ENCODE measurements at regions not wholly inside any gene's neighbourhood (a gene's known extent, or its start where the extent isn't known, plus 50 kb on each side); places are given as distances from the start of the nearest gene placed in this dataset.
"Not testable (repeated sequence)": the region's sequence is repeated elsewhere in the genome, so short reads cannot be mapped to it uniquely, and the experiment has no call there.

- H3K27ac ChIP-seq, result no peak overlapping the region
- no peaks in the 10 kb centered on the region for H3K36me3 ChIP-seq
- H3K27me3 ChIP-seq, result no peaks in the 10 kb centered on the region
- no peak for DNase-seq
- intact Hi-C loops (cut with DNase I), result no loop called here
- H3K4me3 ChIP-seq, result no peak overlapping the region
- no peaks in the 10 kb centered on the region for H3K9me3 ChIP-seq
- H3K4me1 ChIP-seq, result no peaks in the 10 kb centered on the region
- WGBS, 2 donors, result 61 to 64% methylated on average over 3 of the region's 3 CpGs
- no peak for TF ChIP-seq CTCF (IDR thresholded peaks at IDR 0.05)
- TF ChIP-seq POLR2A (IDR thresholded peaks at IDR 0.05), result no peak
- TF ChIP-seq POLR2AphosphoS5 (IDR thresholded peaks at IDR 0.05), result no peak
- TF ChIP-seq EP300 (IDR thresholded peaks at IDR 0.05), result no peak
These were observed 148.4 kb upstream of the TOP1 start for GRCh38 chr20:40880063-40880728.

DNA sequence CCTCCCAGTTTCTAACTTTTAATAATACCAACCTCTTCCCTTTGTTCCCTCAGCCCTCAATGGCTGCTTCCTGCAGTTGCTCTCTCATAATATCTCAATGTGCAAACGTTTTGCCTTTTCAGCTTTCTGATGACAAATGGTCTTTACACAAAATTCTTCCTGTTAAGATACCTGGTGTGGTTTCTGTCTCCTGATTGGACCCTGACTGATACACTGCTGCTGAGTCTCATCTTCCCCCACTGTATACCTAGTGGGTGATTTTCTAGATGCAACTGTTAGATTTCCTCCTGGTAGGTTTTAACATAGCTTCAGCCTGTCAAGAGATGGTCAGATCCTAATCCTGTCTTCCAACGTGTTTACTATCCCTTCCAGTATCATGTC, 147.9 kb upstream of the TOP1 start:
- no peak for TF ChIP-seq CTCF (IDR thresholded peaks at IDR 0.05)
- intact Hi-C loops (cut with DNase I), result no loop called here
- Histone ChIP-seq H3K27me3 (no peaks in the 10 kb centered on the region), H3K9me3 (no peaks in the 10 kb centered on the region), H3K4me1 (no peaks in the 10 kb centered on the region), H3K36me3 (no peaks in the 10 kb centered on the region), H3K4me3 (no peak overlapping the region), H3K27ac (no peak overlapping the region)
- no peak for DNase-seq
- WGBS, 2 donors, result 45 to 48% methylated on average over 2 of the region's 2 CpGs

GRCh38 chr20:40882152-40882551, 146.5 kb upstream of the TOP1 start:
- intact Hi-C loops (cut with DNase I), result no loop called here
- Histone ChIP-seq H3K9me3 (no peaks in the 10 kb centered on the region), H3K4me1 (no peaks in the 10 kb centered on the region), H3K27me3 (peaks cover 0 to 3% (median 0%) of the 10 kb centered on the region in 3 donors), H3K27ac (no peak overlapping the region), H3K36me3 (no peaks in the 10 kb centered on the region), H3K4me3 (no peak overlapping the region)
- WGBS, 2 donors, result 44 to 73% methylated on average over 4 of the region's 4 CpGs
- TF ChIP-seq POLR2A (IDR thresholded peaks at IDR 0.05), result no peak
- TF ChIP-seq EP300 (IDR thresholded peaks at IDR 0.05), result no peak
- TF ChIP-seq CTCF (IDR thresholded peaks at IDR 0.05), result no peak
- no peak for TF ChIP-seq POLR2AphosphoS5 (IDR thresholded peaks at IDR 0.05)
- DNase-seq, result no peak

DNA sequence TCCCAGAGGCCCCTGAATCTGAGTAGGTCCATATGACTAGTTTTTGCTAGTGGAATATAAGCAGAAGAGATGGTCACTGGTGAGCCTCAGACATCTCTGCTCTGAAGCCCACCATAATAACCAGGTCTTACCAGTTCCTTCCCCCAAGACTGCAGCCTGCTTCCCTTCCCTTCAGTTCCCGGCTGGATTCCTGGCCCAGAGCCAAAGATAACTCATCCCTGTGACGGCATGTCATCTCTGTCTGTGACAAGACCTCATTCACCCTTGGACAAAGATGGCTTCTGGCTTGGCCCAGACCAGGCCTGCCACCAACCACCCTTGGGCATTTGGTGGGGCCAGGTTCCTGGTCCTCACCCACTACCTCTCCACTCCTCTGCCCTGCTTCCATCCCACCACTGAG, 145.5 kb upstream of the TOP1 start:
- Histone ChIP-seq H3K36me3 (no peaks in the 10 kb centered on the region), H3K27me3 (peaks cover 0 to 3% (median 0%) of the 10 kb centered on the region in 3 donors), H3K27ac (no peak overlapping the region), H3K4me3 (no peak overlapping the region), H3K4me1 (no peaks in the 10 kb centered on the region), H3K9me3 (no peaks in the 10 kb centered on the region)
- intact Hi-C loops (cut with DNase I), result no loop called here
- DNase-seq, result no peak
- no peak for TF ChIP-seq EP300 (IDR thresholded peaks at IDR 0.05)
- no peak for TF ChIP-seq POLR2A (IDR thresholded peaks at IDR 0.05)
- TF ChIP-seq CTCF (IDR thresholded peaks at IDR 0.05), result no peak
- no peak for TF ChIP-seq POLR2AphosphoS5 (IDR thresholded peaks at IDR 0.05)
- 7 to 54% methylated on average over 2 of the region's 2 CpGs for WGBS, 2 donors

DNA sequence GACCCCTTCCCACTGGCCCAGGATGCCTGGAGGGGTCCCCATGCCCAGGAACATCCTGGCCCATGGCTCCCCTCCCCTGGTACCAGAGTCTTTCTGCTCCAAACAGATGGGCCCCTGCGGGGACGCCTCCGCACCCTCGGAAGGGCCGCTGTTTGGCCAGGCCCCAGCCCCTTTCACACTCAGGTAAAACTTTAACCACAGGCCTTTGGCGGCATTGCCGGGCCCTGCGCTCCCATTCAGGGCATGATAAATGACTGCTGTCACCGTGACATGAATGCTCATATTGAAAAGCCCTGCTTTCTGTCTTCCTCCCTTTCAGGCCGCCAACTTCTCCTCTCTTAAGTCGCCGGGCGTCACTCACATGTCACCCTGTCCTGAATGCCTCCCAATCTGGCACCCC, 141.5 kb upstream of the TOP1 start:
- no peak for DNase-seq
- no peak for TF ChIP-seq CTCF (IDR thresholded peaks at IDR 0.05)
- no peak for TF ChIP-seq POLR2AphosphoS5 (IDR thresholded peaks at IDR 0.05)
- no peak for TF ChIP-seq POLR2A (IDR thresholded peaks at IDR 0.05)
- TF ChIP-seq EP300 (IDR thresholded peaks at IDR 0.05), result no peak
- Histone ChIP-seq H3K4me1 (no peaks in the 10 kb centered on the region), H3K9me3 (no peaks in the 10 kb centered on the region), H3K27ac (no peak overlapping the region), H3K36me3 (no peaks in the 10 kb centered on the region), H3K27me3 (peaks cover 0 to 3% (median 0%) of the 10 kb centered on the region in 3 donors), H3K4me3 (no peak overlapping the region)
- WGBS, 2 donors, result 17 to 60% methylated on average over 13 of the region's 13 CpGs
- intact Hi-C loops (cut with DNase I), result no loop called here

- WGBS, 2 donors, result 89 to 95% methylated on average over 3 of the region's 3 CpGs
- H3K4me3 ChIP-seq; H3K9me3 ChIP-seq; H3K36me3 ChIP-seq; H3K27ac ChIP-seq; H3K27me3 ChIP-seq; intact Hi-C loops (cut with DNase I); DNase-seq; H3K4me1 ChIP-seq: not testable (repeated sequence)
These were observed 139.4 kb upstream of the TOP1 start for GRCh38 chr20:40889266-40889665.
